Esophagus squamous epithelium (tissue), 4 donors: ENCODE measurements at regions not wholly inside any gene's neighbourhood (a gene's known extent, or its start where the extent isn't known, plus 50 kb on each side); places are given as distances from the start of the nearest gene placed in this dataset.

Experiments used
- POLR2A ChIP-seq, 4 donors: fragments of 450-650 bp; IDR thresholded peaks; one replicate each; pipeline ENCODE4 v1.6.1; 2017; ENCODE audit warnings: antibody characterized with exemption in 4 of 4, mild to moderate bottlenecking in 4 of 4, moderate library complexity in 3 of 4
- TF ChIP-seq, protein P1 (sequence below), 6 experiments: fragments of 450-650 bp in 4 of 6; fragments of 200-600 bp in 2 of 6; sonication (generic) in 2 of 6; IDR thresholded peaks; one replicate each; pipeline ENCODE4 v1.5.1; 2016 to 2019; ENCODE audit warnings: antibody characterized with exemption in 6 of 6, mild to moderate bottlenecking in 4 of 6, moderate library complexity in 4 of 6

GRCh38 chr6:168229368-168229752 lies 90.2 kb downstream of the DACT2 start:
- TF ChIP-seq, protein P1, sequence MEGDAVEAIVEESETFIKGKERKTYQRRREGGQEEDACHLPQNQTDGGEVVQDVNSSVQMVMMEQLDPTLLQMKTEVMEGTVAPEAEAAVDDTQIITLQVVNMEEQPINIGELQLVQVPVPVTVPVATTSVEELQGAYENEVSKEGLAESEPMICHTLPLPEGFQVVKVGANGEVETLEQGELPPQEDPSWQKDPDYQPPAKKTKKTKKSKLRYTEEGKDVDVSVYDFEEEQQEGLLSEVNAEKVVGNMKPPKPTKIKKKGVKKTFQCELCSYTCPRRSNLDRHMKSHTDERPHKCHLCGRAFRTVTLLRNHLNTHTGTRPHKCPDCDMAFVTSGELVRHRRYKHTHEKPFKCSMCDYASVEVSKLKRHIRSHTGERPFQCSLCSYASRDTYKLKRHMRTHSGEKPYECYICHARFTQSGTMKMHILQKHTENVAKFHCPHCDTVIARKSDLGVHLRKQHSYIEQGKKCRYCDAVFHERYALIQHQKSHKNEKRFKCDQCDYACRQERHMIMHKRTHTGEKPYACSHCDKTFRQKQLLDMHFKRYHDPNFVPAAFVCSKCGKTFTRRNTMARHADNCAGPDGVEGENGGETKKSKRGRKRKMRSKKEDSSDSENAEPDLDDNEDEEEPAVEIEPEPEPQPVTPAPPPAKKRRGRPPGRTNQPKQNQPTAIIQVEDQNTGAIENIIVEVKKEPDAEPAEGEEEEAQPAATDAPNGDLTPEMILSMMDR (IDR thresholded peaks at IDR 0.05), result no peak
- TF ChIP-seq POLR2A (IDR thresholded peaks at IDR 0.05), result no peak
